Forelimb muscle (tissue), 1 donor: ENCODE measurements at regions not wholly inside any gene's neighbourhood (a gene's known extent, or its start where the extent isn't known, plus 50 kb on each side); places are given as distances from the start of the nearest gene placed in this dataset.

ENCODE experiments used
- DNase-seq: peaks from one replicate; pipeline ENCODE4 v3.0.0-alpha.2; 2013; ENCODE audit warnings: low read depth

GRCh38 chr2:16334886-16335603, 330.6 kb downstream of the CYRIA start:
- DNase-seq, result no peak

GRCh38 chr2:16334366-16334765, 331.3 kb downstream of the CYRIA start:
- no peak for DNase-seq

GRCh38 chr2:16333681-16334080, 332.0 kb downstream of the CYRIA start:
- no peak for DNase-seq

DNA sequence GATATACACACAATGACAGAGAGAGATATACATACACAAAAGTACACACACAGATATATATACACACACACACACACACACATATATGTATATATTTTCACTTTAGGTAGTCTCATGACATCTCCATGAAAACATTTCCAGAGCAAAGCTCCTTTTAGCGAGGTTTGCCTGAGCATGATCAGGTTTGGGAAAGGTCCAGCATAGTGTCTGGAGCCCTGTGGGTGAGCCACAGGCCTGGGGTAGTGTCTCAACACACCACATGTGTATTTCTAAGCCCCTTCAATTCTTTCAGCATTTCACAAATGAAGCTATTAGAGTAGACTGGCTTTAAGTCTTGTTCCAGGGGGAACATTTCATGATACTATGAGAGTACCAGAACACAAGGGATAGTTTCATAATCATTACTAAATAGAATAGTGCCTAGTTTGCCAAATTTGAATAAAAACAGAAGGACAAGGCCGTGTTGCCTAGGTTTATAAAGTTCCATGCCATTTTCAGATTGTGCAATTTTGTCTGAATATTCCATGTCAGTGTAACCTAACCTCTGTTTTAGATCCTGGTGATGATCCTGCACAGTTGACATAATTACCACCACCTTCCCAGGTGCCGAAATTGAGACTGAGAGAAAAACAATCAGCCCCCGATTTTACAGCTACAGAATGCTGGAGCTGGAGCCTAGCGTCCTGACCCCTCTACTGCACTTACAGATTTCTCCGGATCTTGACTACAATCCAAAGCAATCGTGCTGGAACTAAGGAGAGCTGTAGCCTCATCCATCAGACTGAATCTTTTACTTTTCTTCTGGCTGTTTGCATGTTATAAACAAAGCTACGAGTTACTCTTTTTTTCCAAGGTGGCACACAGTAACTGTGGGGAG, 332.7 kb downstream of the CYRIA start:
- DNase-seq, result peak; percentile 20

DNA sequence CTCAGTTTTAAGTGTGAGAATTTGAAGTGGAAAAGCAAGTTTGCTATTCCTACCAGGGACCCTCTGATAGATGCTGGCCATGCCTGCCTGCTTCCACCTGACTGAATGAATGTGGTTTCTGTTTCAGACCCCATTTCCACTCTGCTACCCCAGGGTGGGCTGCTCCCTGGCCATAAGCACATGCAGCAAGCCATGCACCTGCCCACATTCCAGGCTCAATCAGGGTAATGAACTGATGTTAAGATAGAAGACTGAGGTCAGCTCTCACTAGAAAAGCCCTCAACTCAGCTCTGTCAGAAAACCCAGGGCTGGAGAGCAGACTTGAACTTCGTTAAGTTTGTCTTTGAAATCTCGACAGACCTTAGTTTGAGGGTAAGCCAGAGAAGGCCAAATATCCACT, 333.9 kb downstream of the CYRIA start:
- no peak for DNase-seq

- no peak for DNase-seq
Measured at GRCh38 chr2:16330982-16331381, 334.7 kb downstream of the CYRIA start.

DNA sequence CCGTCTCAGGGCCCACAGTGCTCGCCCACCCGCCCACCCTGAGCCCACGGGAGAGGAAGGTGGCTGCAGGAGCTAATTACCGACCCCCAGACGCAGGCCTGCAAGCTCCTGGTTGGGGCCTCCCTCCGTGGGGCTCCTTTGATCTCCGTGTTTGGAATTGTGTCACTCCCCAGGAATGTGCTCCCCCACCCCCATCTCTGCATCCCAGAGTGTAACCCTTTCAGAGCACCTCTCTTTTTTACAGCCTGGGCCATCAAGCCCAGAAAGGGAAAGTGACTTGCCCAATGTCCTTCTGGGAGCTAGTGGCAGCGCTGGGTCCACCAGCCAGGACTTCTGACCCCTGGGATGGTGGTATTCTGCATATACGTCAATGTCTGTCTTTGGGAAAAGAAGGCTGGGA, 335.1 kb downstream of the CYRIA start:
- no peak for DNase-seq

- no peak for DNase-seq
Measured at GRCh38 chr2:16330012-16330411, 335.6 kb downstream of the CYRIA start.

DNA sequence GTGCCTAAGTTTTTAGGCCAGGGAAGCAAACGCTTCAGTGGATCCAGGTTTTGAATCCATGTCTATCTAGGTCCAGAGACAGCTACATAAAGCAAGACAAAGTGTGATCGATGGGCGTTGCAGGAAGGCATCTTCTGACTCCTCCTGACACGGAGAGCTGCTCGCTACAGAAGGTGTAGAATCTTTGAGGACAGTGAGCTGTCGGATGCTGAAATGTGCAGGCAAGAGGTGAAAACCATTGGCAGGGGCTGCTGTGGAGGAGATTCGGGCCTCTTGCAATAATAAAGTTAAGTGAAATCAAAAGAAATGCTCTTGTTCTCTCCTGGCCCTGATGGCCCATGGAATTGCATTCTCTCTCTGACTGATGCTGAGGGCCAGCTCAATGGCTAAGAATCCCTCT, 336.2 kb downstream of the CYRIA start:
- DNase-seq, result no peak

DNA sequence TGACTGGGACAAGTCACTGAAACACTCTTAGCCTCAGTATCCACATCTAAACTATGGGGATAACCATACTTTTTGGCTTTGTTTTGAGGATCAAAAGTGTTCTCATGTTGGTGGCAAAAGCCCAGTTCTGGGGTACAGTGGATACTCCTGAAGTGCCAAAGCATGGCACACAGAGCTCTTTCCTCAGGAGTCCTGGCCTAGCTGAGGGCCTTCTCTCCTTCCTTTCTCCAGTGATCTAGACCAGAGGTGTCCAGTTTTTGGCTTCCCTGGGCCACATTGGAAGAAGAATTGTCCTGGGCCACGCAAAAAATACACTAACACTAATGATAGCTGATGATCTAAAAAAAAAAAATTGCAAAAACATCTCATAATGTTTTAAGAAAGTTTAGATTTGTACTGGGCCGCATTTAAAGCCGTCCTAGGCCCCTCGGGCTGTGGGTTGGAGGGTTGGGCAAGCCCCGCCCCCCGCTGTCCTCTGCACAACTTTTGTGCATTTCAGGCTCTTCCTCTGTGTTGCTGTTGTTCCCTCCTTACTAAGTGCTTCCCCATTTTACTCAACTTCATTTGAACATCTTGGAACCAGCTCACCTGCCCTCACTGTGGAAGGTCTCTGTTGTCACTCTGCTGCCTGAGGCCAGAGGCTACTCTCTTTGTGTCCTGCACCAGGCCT, 337.0 kb downstream of the CYRIA start:
- no peak for DNase-seq

GRCh38 chr2:16327326-16327725, 338.3 kb downstream of the CYRIA start:
- DNase-seq, result no peak

DNA sequence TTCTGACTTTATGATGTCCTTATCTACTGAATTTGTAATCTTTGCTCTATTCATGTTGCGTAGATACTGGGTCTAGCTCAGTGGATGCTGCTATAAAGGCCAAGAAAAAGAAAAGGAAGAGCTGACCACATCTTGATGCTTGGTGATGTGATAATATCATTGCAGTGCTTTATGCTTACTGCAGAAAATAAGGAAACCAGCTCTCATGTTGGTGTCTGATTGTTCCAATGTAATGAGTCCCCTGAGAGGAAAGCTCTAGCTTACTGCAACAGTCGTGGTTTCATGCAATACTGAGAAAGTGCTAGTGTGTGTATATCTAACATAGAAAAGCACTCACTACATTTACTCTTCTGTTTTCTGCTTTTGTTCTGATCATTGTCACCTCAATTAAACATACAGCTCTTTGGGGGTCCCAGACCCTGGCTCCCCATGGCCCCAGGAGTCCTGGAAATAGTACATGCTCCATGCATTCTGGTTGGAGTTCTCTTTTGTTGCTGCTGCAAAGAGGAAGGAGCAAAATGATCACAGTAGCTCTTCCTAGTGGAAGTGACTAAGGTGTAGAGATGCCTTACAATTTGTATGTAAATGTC, 338.8 kb downstream of the CYRIA start:
- no peak for DNase-seq

DNA sequence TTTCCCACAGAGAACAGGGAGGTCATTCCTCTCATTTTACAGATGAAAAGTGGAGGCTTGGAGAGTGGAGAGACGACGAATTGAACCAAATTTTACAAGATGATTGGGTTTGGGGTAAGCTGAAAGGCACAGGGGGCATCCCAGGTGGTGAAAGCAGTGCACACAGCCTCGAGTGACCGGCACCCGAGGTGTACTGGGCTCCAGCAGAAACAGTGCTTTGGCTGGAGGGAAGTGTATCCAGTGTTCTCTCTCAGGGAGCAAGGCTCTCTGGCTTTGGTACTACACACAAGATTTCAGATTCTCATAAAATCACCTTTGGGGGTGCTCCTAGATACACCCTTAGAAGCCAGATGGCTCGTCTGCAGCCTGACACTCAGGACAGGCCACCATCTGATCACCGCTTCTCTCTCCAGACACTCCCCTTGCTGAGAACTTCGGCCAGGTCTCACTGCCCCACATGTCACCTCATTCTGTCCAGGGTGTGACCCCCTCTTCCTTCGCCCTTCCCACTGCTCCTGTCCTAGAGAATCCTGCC, 339.6 kb downstream of the CYRIA start:
- DNase-seq, result no peak

GRCh38 chr2:16325016-16325975, 340.3 kb downstream of the CYRIA start:
- no peak for DNase-seq

- DNase-seq, result no peak
Measured at GRCh38 chr2:16324544-16324937, 341.1 kb downstream of the CYRIA start.

GRCh38 chr2:16323551-16324543, 341.8 kb downstream of the CYRIA start:
- DNase-seq, result no peak

GRCh38 chr2:16323126-16323520, 342.5 kb downstream of the CYRIA start:
- DNase-seq, result no peak

DNA sequence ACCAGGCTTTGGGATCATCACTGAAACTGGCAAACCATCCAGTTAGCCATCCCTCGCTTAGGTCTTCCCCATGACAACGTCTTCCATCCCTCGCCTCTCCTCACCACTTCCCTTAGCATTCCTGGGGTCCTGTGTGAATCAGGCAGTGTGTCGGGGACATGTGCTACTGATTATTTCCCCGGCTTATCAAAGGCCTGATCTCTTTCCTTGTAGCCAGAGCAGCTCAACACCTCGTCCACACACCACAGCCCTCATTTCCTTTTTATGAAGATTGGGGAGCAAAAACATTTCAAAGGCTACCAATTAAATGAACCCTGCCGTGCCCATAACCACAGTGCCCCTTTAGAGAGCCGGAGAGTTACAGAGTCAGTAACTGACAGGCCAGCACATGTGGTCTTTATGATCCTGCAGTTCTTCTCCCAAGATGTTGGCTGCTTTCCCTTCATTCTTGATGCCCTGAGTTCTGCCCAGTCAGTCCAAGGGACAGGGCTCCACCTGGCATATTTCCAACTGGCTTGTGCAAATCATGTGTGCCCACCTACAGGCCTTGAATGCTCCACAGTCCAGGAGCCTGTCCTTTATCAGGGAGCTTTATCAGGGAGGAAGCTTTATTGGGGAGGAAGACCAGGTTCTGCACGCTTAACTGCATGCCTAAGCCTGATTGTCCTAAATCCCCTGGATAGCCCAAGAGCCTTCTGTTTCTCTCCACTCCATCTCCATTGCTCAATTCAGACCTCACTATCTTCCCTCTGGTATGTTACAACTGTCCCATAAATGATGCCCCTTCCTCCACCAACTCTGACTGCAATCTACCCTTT, 343.1 kb downstream of the CYRIA start:
- DNase-seq, result no peak

- no peak for DNase-seq
Measured at GRCh38 chr2:16321872-16322271, 343.8 kb downstream of the CYRIA start.
